ENCODE measurements at regions not wholly inside any gene's neighbourhood (a gene's known extent, or its start where the extent isn't known, plus 50 kb on each side); places are given as distances from the start of the nearest gene placed in this dataset.

GRCh38 chr14:40452674-40453073 is 1020.4 kb upstream of the FBXO33 start:
- no peaks in the 10 kb centered on the region for H3K27me3 ChIP-seq (ENCODE audit: control insufficient read depth in 3 of 3, insufficient read depth in 3 of 3, low read length in 3 of 3)
- no peak overlapping the region for H3K4me3 ChIP-seq (ENCODE audit: low read depth in 1 of 3, low read length in 3 of 3)
- H3K27ac ChIP-seq (ENCODE audit: low read depth in 1 of 3, low read length in 2 of 3): no peak overlapping the region
- H3K4me1 ChIP-seq (ENCODE audit: control insufficient read depth in 3 of 3, insufficient read depth in 2 of 3, low read depth in 1 of 3, low read length in 2 of 3): no peaks in the 10 kb centered on the region
- DNase-seq (no peak), FAIRE-seq (no peak)
- H3K9me3 ChIP-seq (ENCODE audit: control insufficient read depth in 2 of 2, insufficient read depth in 1 of 2, low read depth in 1 of 2, low read length in 1 of 2): no peaks in the 10 kb centered on the region
- 86 to 98% (median 88%) methylated on average over 1 of the region's 1 CpG for WGBS, 3 donors
- H3K36me3 ChIP-seq (ENCODE audit: control insufficient read depth in 3 of 3, insufficient read depth in 2 of 3, low read depth in 1 of 3, low read length in 3 of 3): no peaks in the 10 kb centered on the region

GRCh38 chr14:40447017-40447416 is 1014.8 kb upstream of the FBXO33 start:
- H3K27ac ChIP-seq (ENCODE audit: low read depth in 1 of 3, low read length in 2 of 3): no peak overlapping the region
- FAIRE-seq: no peak
- no peaks in the 10 kb centered on the region for H3K4me1 ChIP-seq (ENCODE audit: control insufficient read depth in 3 of 3, insufficient read depth in 2 of 3, low read depth in 1 of 3, low read length in 2 of 3)
- DNase-seq: no peak
- 85 to 92% (median 89%) methylated on average over 3 of the region's 3 CpGs for WGBS, 3 donors
- no peaks in the 10 kb centered on the region for H3K27me3 ChIP-seq (ENCODE audit: control insufficient read depth in 3 of 3, insufficient read depth in 3 of 3, low read length in 3 of 3)
- H3K4me3 ChIP-seq (ENCODE audit: low read depth in 1 of 3, low read length in 3 of 3): no peak overlapping the region
- no peaks in the 10 kb centered on the region for H3K36me3 ChIP-seq (ENCODE audit: control insufficient read depth in 3 of 3, insufficient read depth in 2 of 3, low read depth in 1 of 3, low read length in 3 of 3)
- H3K9me3 ChIP-seq (ENCODE audit: control insufficient read depth in 2 of 2, insufficient read depth in 1 of 2, low read depth in 1 of 2, low read length in 1 of 2): no peaks in the 10 kb centered on the region

- Histone ChIP-seq H3K9me3 (ENCODE audit: control insufficient read depth in 2 of 2, insufficient read depth in 1 of 2, low read depth in 1 of 2, low read length in 1 of 2) (no peaks in the 10 kb centered on the region), H3K27me3 (ENCODE audit: control insufficient read depth in 3 of 3, insufficient read depth in 3 of 3, low read length in 3 of 3) (no peaks in the 10 kb centered on the region), H3K27ac (ENCODE audit: low read depth in 1 of 3, low read length in 2 of 3) (no peak overlapping the region), H3K36me3 (ENCODE audit: control insufficient read depth in 3 of 3, insufficient read depth in 2 of 3, low read depth in 1 of 3, low read length in 3 of 3) (no peaks in the 10 kb centered on the region), H3K4me1 (ENCODE audit: control insufficient read depth in 3 of 3, insufficient read depth in 2 of 3, low read depth in 1 of 3, low read length in 2 of 3) (no peaks in the 10 kb centered on the region), H3K4me3 (ENCODE audit: low read depth in 1 of 3, low read length in 3 of 3) (no peak overlapping the region)
- no peak for DNase-seq
- WGBS, 3 donors: 83 to 89% (median 85%) methylated on average over 5 of the region's 5 CpGs
- FAIRE-seq: no peak
Observed at GRCh38 chr14:40445020-40445419, 1012.8 kb upstream of the FBXO33 start.

GRCh38 chr14:40436551-40436950 is 1004.3 kb upstream of the FBXO33 start:
- no peaks in the 10 kb centered on the region for H3K36me3 ChIP-seq (ENCODE audit: control insufficient read depth in 3 of 3, insufficient read depth in 2 of 3, low read depth in 1 of 3, low read length in 3 of 3)
- no peaks in the 10 kb centered on the region for H3K9me3 ChIP-seq (ENCODE audit: control insufficient read depth in 2 of 2, insufficient read depth in 1 of 2, low read depth in 1 of 2, low read length in 1 of 2)
- H3K27ac ChIP-seq (ENCODE audit: low read depth in 1 of 3, low read length in 2 of 3): no peak overlapping the region
- FAIRE-seq: no peak
- no peak overlapping the region for H3K4me3 ChIP-seq (ENCODE audit: low read depth in 1 of 3, low read length in 3 of 3)
- no peak for DNase-seq
- 78 to 81% (median 80%) methylated on average over 3 of the region's 3 CpGs for WGBS, 3 donors
- H3K27me3 ChIP-seq (ENCODE audit: control insufficient read depth in 3 of 3, insufficient read depth in 3 of 3, low read length in 3 of 3): no peaks in the 10 kb centered on the region
- H3K4me1 ChIP-seq (ENCODE audit: control insufficient read depth in 3 of 3, insufficient read depth in 2 of 3, low read depth in 1 of 3, low read length in 2 of 3): no peaks in the 10 kb centered on the region

GRCh38 chr14:40417777-40418401 is 985.7 kb upstream of the FBXO33 start:
- DNase-seq (peak in 1 of 2 donors; percentile 3), FAIRE-seq (no peak)
- 51 to 58% (median 56%) methylated on average over 6 of the region's 6 CpGs for WGBS, 3 donors

GRCh38 chr14:40416565-40416964 is 984.3 kb upstream of the FBXO33 start:
- WGBS, 3 donors: 34 to 40% (median 39%) methylated on average over 2 of the region's 2 CpGs
- no peak overlapping the region for H3K4me3 ChIP-seq (ENCODE audit: low read depth in 1 of 3, low read length in 3 of 3)
- no peaks in the 10 kb centered on the region for H3K27me3 ChIP-seq (ENCODE audit: control insufficient read depth in 3 of 3, insufficient read depth in 3 of 3, low read length in 3 of 3)
- no peaks in the 10 kb centered on the region for H3K9me3 ChIP-seq (ENCODE audit: control insufficient read depth in 2 of 2, insufficient read depth in 1 of 2, low read depth in 1 of 2, low read length in 1 of 2)
- no peaks in the 10 kb centered on the region for H3K4me1 ChIP-seq (ENCODE audit: control insufficient read depth in 3 of 3, insufficient read depth in 2 of 3, low read depth in 1 of 3, low read length in 2 of 3)
- DNase-seq: no peak
- no peak overlapping the region for H3K27ac ChIP-seq (ENCODE audit: low read depth in 1 of 3, low read length in 2 of 3)
- H3K36me3 ChIP-seq (ENCODE audit: control insufficient read depth in 3 of 3, insufficient read depth in 2 of 3, low read depth in 1 of 3, low read length in 3 of 3): no peaks in the 10 kb centered on the region
- no peak for FAIRE-seq

More at GRCh38 chr14:40417777-40418401, 985.7 kb upstream of the FBXO33 start:
- H3K27ac ChIP-seq (ENCODE audit: low read depth in 1 of 3, low read length in 2 of 3): no peak overlapping the region
- H3K9me3 ChIP-seq (ENCODE audit: control insufficient read depth in 2 of 2, insufficient read depth in 1 of 2, low read depth in 1 of 2, low read length in 1 of 2): no peaks in the 10 kb centered on the region
- H3K27me3 ChIP-seq (ENCODE audit: control insufficient read depth in 3 of 3, insufficient read depth in 3 of 3, low read length in 3 of 3): no peaks in the 10 kb centered on the region
- H3K4me3 ChIP-seq (ENCODE audit: low read depth in 1 of 3, low read length in 3 of 3): no peak overlapping the region
- H3K36me3 ChIP-seq (ENCODE audit: control insufficient read depth in 3 of 3, insufficient read depth in 2 of 3, low read depth in 1 of 3, low read length in 3 of 3): no peaks in the 10 kb centered on the region
- H3K4me1 ChIP-seq (ENCODE audit: control insufficient read depth in 3 of 3, insufficient read depth in 2 of 3, low read depth in 1 of 3, low read length in 2 of 3): no peaks in the 10 kb centered on the region

- Histone ChIP-seq H3K36me3 (ENCODE audit: control insufficient read depth in 3 of 3, insufficient read depth in 2 of 3, low read depth in 1 of 3, low read length in 3 of 3) (no peaks in the 10 kb centered on the region), H3K4me3 (ENCODE audit: low read depth in 1 of 3, low read length in 3 of 3) (no peak overlapping the region), H3K9me3 (ENCODE audit: control insufficient read depth in 2 of 2, insufficient read depth in 1 of 2, low read depth in 1 of 2, low read length in 1 of 2) (no peaks in the 10 kb centered on the region), H3K27ac (ENCODE audit: low read depth in 1 of 3, low read length in 2 of 3) (no peak overlapping the region), H3K4me1 (ENCODE audit: control insufficient read depth in 3 of 3, insufficient read depth in 2 of 3, low read depth in 1 of 3, low read length in 2 of 3) (no peaks in the 10 kb centered on the region), H3K27me3 (ENCODE audit: control insufficient read depth in 3 of 3, insufficient read depth in 3 of 3, low read length in 3 of 3) (no peaks in the 10 kb centered on the region)
- DNase-seq (no peak), FAIRE-seq (no peak)
- WGBS, 3 donors: 34 to 48% (median 36%) methylated on average over 2 of the region's 2 CpGs
Observed at GRCh38 chr14:40414386-40414785, 982.2 kb upstream of the FBXO33 start.

GRCh38 chr14:40413136-40413535 is 980.9 kb upstream of the FBXO33 start:
- Histone ChIP-seq H3K4me3 (ENCODE audit: low read depth in 1 of 3, low read length in 3 of 3) (no peak overlapping the region), H3K27ac (ENCODE audit: low read depth in 1 of 3, low read length in 2 of 3) (no peak overlapping the region), H3K4me1 (ENCODE audit: control insufficient read depth in 3 of 3, insufficient read depth in 2 of 3, low read depth in 1 of 3, low read length in 2 of 3) (no peaks in the 10 kb centered on the region), H3K9me3 (ENCODE audit: control insufficient read depth in 2 of 2, insufficient read depth in 1 of 2, low read depth in 1 of 2, low read length in 1 of 2) (peaks cover 0 to 4% of the 10 kb centered on the region in 2 donors), H3K36me3 (ENCODE audit: control insufficient read depth in 3 of 3, insufficient read depth in 2 of 3, low read depth in 1 of 3, low read length in 3 of 3) (no peaks in the 10 kb centered on the region), H3K27me3 (ENCODE audit: control insufficient read depth in 3 of 3, insufficient read depth in 3 of 3, low read length in 3 of 3) (no peaks in the 10 kb centered on the region)
- DNase-seq (no peak), FAIRE-seq (no peak)
- WGBS, 3 donors: 49 to 71% (median 54%) methylated on average over 4 of the region's 4 CpGs

GRCh38 chr14:40410708-40411107 is 978.5 kb upstream of the FBXO33 start:
- Histone ChIP-seq H3K36me3 (ENCODE audit: control insufficient read depth in 3 of 3, insufficient read depth in 2 of 3, low read depth in 1 of 3, low read length in 3 of 3) (no peaks in the 10 kb centered on the region), H3K27me3 (ENCODE audit: control insufficient read depth in 3 of 3, insufficient read depth in 3 of 3, low read length in 3 of 3) (no peaks in the 10 kb centered on the region), H3K27ac (ENCODE audit: low read depth in 1 of 3, low read length in 2 of 3) (no peak overlapping the region), H3K4me3 (ENCODE audit: low read depth in 1 of 3, low read length in 3 of 3) (no peak overlapping the region), H3K4me1 (ENCODE audit: control insufficient read depth in 3 of 3, insufficient read depth in 2 of 3, low read depth in 1 of 3, low read length in 2 of 3) (no peaks in the 10 kb centered on the region), H3K9me3 (ENCODE audit: control insufficient read depth in 2 of 2, insufficient read depth in 1 of 2, low read depth in 1 of 2, low read length in 1 of 2) (peaks cover 0 to 14% of the 10 kb centered on the region in 2 donors)
- FAIRE-seq (no peak), DNase-seq (no peak)
